ENCODE measurements at regions not wholly inside any gene's neighbourhood (a gene's known extent, or its start where the extent isn't known, plus 50 kb on each side); places are given as distances from the start of the nearest gene placed in this dataset.

DNA sequence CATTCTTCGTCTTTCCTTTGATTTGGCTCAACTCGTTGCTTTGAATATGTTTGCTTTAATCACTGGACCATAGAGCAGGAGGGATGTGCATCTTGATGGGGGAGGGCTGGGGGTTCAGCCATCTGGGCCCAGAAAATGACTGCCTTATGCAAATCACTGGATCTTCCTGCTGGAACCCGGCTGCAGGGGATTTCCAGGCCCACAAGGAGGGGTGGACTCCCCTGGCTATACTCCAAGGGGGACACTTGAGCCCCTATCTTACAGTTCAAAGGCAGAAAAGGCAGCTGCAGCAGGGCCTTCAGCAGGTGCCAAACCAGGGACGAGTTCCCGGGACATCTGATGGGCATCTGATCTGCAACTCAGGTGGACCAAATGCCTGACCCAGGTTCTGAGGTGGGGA is 122.5 kb downstream of the DICER1 start:
- DNase-seq = no peak

DNA sequence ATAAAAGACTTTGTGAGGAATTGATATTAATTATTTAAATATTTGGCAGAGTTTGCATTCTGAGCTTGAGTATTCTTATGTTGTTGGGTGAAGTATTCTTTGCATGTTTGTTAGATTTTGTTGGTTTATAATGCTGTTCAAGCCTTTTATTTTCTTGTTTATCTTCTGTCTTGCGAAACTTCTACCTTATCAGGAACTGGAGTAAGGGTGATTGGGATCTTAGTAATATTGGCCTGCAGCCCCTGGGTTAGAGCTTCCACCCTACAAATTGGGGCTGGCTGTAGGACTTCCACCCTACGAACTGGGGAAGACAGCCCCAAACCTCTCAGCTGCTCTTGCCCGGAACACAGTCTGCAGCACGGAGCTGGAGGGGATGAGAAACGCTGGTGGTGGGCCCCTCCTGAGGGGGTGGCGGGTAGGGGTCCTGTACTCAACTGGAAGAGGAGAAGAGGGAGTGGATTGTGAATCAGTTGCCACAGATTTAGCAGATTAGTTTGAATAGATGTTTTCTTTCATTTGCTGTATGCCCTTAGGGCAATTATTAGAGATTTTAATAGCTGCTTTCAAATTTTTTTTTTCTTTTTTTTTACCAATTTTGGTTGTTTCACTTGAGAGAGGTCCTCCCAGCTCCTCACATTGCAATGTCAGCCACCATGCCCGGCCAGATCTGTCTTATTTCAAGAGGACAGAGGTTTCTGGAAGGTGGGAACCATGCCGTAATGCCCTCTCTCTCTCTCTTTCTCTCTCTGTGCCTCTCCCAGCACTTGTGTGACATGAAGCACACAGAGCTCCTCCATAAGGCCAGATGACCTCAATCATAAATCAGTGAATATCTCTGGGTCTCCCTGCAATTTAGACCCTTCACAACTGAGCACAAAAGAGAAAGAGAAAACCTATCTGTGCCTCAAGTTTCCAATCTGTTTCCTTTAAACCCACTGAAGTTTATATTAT is 123.4 kb downstream of the DICER1 start:
- DNase-seq = no peak

DNA sequence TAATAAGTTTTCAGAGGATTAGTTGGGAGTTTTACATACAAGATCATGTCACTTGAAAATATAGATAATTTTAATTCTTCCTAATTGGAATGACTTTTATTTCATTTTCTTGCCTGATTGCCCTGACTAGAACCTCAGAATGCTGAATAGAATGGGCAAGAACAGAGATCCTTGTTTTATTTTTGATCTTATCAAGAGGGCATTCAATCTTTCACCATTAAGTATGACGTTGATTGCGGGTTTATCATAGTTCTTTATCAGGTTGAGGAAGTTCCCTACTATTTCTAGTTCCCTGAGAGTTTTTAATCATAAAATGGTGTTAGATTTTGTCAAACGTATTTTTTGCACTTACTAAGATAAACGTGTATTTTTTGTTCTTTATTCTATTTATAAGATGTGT is 124.3 kb downstream of the DICER1 start:
- DNase-seq = no peak

DNA sequence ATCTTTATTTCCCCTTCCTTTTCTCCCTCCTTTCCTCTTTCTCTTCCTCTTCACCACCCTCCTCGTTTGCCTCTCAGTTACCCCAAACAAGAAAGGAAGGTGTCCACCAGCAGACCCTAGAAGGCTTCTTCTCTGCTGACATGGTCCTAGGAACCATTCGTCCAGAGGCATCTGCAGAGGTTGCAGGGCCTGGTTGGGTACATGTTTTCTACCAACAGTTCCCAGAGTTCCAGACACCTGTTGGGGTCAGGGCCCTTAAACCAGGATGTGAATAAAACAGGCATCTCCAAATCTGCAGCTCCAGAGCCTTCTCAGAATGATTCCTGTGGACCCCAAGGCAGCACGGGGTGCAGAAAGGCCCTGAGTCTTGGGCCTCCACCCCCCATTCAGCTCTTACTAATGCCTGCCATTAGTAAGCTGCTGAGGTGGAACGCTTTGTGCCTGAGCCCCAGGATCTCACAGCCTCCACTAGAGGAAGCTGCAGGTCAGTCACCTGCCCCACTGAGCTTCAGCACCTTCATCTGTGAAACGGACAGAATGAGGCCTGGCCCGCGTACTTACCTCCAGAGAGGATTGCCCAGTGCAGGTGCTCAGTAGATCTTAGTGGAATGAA is 130.4 kb downstream of the DICER1 start:
- DNase-seq = no peak

DNA sequence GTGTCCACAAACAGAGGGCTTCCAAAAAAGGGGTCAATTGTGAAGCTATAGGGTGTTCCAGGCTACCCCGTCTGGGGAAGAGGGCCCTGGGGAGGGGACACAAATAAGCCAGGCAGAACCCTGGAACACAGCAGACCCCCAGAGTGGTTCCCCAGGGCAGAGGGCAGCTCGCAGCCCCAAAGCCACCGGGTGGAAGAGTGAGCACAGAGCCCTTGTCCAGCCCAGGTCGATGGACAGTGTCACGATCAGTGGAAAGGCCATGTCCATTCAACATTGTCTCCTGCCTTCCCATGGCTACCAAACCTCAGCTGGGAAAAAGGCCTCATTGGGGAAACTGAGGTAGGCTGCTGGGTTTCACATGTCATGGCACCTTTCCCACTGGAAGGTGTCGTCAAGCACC is 131.4 kb downstream of the DICER1 start:
- no peak for DNase-seq

DNA sequence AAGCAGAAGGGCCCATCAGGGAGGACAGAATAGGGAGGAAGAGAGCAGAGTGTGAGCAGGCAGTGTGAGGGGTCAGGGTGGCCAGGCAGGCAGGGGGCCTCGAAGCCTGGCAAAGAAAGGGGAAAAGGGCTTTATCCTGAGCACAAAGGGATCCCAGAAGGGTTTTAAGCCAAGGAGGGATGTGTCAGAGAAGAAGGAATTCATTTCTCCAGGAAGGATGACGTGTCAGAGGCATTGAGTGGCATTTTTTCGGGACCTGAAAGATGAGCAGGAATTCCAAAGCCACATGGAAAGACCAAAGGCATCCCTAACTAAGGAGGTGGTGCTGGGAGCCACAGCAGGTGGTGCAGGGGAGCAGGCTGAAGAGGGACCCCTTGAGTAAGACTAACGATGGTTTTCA is 132.1 kb downstream of the DICER1 start:
- DNase-seq = no peak

DNA sequence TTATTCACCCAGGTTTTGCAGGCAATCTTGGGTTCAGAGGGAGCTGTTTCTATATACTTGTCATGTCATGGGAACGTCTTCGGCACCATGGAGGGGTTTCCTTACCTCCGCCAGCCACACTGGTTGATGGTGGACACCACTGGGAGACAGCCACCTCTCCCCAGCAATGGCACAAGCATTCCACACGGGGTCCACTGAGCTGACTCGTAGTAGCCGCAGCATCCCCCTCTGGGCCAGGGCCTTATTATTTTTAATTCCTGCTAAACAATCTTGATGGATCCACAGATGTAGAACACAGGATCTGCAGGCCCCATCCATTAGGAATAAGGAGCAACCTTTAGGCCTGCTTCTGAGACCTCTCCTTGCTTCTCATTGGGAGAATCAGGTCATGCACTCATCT is 132.9 kb downstream of the DICER1 start:
- no peak for DNase-seq

DNA sequence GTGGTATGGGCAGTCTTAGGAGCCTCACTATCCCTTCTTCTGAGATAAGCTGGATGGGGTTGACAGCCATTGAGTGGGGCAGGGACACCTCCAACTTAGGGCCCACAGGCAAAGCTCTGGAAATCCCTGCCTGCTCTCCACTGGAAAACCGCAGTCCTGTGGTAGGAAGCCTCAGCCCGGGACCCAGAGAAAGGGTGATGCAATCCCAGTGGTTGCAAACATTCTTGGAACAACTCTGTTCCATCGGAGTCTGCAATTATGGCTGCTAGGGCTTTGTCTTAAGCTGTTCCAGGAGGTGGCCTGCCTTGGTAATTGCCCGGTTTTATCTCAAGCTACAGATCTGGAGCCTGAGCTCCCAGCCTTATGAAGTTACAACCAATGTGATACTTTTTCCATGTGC is 133.4 kb downstream of the DICER1 start:
- DNase-seq = no peak

DNA sequence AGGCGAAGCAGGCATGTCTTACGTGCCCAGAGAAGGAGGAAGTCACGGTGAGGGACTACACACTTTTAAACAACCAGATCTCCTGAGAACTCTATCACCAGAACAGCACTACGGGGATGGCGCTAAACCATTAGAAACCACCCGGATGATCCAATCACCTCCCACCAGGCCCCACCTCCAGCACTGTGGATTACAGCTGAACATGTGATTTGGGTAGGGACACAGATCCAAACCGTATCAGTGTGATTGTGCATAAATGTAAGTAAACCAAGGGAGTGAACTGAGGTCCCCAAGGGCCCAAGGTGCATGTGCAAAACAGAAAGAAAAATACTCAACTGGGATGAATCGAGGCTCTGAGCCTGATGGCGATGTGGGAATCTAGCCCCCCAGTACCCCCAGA is 134.2 kb downstream of the DICER1 start:
- DNase-seq = no peak

DNA sequence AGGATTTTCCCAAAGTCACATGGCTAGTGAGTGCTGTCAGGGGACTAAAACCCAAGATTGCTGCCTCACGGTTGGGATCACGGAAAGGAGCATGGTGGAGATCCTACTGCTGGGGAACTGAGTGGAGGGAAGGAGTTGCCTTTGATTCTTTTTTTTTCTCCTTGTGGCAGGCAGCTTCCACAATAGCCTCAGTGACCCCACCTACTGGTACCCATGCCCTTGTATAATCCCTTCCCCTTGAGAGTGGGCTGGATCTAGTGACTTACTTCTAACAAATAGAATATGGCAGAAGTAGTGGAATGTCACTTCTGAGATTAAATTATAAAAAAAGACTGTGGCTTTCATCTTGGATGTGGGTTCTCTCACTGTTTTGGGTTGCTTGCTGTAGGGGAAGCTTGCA is 135.7 kb downstream of the DICER1 start:
- DNase-seq = no peak

DNA sequence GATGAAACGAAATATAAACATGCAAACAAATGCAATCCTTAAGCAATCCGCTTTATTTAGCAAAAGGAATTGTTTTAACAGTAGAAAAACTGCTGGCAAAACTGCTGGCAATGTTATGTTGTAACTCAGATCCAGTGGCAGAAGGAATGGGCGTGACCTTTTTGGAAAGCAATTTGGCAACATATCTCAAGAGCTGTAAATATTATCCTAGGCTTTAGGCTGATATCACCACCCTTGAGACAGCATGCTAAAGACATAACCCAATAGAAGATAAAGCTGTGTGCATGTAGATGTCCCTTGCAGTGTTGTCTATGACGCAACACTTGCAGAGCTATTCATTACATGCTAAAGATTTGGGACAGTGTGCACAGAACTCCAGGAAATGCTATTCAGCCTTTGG is 138.5 kb downstream of the DICER1 start:
- peak in 2 of 3 donors; percentile 22 to 63 for DNase-seq

DNA sequence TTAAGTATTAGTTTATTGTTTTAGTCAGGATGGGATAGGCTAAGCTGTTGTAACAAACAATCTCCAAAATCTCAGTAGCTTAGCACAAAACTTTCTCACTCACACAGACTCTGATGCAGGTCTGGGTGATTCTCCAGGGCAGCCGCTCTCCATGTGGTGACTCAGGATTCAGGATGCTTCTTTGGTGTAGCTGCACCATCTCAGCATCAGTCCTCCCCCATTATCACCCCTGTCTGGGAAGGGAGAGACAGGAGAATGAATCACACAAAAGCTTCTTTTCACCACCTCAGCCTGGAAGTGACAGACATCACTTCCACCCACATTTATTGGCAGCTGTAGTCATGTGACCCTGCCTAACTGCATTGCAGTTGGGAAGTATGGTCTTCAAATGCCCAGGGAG is 142.3 kb downstream of the DICER1 start:
- no peak for DNase-seq

DNA sequence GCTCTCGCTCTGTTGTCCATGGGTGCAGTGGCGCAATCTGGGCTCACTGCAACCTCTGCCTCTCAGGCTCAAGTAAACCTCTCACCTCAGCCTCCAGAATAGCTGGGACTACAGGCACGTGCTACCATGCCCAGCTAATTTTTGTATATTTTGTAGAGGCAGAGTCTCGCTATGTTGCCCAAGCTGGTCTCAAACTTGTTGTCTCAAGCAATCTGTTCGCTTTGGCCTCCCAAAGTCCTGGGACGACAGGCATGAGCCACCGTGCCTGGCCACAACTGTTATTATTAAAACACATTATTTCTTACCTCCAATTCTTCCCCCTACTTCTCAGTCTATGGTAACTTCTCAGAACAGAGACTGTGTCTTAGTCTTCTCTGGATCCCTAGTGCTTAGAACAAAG is 143.3 kb downstream of the DICER1 start:
- DNase-seq = no peak

DNA sequence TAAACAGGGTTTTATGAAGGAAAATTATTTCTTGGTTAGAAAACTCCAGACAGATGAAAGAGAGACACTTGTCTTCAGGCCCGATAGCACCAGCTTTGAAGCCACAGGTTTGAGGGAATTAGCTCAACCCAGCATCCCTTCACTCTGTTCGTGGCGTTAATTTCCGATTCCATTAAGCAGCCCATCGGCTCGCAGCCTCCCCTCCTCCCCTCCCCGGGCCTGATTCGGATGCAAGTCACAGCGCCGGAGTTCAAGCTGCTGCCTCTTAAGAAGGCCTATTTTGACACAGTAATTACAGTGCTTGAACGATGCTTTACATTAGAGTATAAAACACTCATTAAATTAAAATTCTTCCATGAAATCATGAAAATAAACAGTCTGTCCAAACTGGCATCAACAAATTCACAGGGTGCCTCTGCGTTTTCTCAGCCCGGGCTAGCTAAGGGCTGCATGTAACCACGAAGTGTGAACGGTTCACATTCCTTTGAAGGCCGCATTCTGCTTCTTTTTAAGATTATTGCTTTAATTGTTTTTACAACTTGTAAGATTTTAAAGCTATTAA is 145.8 kb downstream of the DICER1 start:
- DNase-seq = no peak

DNA sequence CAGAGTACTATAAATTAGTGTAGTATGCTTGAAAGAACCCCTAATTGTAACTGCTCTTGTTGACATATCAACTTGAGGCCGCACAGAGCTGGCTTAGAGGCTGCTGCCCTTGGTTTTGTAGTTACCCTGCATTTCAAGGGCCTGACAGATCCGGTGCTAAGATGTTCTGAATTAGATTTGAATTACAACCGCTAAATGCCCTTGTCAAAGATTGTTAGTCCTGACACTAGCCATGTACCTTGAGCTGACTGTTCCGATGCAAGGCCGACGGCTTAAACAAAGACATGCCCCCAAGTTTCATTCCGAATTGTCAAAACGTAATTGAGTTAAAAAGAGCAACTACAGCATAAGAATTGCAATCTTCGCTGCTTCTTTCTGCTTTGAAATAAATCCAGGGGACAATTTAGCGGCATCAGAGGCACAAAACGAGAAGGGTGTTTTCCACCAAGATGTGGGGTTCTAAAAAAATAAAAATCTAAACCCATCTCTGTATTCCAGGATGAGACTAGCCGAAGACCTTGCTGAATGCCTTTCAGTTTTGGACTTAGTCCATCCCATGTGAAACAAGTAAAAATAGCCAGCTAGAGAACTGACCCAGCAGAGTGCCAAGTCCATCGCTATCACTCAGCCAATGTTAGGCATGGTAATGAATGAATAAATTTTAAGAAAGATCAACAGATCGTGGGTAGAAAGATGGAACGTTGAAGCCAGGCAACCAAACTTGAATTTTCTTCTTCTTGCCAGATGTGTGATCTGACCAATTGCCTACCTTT is 148.7 kb downstream of the DICER1 start:
- no peak for DNase-seq

DNA sequence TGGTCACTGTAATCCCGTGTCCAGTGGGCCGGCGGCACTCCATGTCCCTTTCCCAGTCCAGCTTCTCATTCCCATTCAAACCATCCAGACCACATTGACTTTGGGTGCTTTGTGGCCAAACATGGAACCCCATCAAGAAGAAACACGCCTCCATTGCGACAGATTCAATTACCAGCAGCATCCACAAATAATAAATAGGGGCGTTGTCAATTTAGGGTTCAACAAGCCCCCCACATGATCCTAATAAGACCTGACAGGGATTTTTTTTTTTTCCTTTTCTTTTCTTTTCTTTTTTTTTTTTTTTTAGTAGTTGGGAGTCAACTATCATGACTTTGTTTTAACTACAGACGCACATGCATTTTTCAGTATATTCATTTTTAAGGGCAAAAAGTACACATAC is 149.4 kb downstream of the DICER1 start:
- DNase-seq = no peak

DNA sequence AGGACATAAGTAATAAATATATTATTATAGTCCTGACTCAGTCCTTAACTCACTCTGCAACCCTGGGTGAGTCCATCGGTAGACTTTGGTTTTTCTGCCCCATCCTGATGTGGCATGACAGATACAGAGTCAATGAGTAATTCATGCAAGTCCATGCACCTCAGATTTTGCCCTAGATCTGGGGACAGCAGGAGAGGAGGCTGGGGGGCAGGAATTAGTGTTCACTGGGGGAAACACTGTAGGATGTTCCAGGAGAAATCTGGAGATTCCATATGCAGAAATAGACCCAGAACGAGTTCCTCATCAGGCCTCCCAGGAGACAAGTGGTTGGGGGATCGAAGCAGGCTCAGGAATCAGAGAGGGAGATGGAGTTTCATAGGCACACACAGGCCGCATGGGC is 150.8 kb downstream of the DICER1 start:
- DNase-seq = no peak

DNA sequence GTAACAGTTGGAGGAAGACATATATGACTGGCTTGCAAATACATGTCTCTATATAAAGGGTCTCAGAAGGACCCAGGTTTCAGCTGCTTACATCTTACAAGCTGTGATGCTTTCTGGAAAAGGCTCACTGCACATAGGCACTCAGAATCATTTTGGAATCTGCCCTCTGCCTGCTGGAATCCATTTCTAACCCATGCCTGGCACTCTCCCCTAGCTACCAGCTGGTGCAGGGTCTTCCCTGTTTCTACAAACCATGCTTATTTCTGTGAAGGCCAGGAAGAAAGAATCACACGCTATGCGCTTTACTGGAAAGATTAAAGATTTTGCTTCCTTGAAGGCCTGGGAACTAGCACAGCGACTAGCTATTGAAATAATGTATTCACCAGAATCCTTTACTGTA is 151.3 kb downstream of the DICER1 start:
- DNase-seq = peak in 1 of 3 donors; percentile 25

DNA sequence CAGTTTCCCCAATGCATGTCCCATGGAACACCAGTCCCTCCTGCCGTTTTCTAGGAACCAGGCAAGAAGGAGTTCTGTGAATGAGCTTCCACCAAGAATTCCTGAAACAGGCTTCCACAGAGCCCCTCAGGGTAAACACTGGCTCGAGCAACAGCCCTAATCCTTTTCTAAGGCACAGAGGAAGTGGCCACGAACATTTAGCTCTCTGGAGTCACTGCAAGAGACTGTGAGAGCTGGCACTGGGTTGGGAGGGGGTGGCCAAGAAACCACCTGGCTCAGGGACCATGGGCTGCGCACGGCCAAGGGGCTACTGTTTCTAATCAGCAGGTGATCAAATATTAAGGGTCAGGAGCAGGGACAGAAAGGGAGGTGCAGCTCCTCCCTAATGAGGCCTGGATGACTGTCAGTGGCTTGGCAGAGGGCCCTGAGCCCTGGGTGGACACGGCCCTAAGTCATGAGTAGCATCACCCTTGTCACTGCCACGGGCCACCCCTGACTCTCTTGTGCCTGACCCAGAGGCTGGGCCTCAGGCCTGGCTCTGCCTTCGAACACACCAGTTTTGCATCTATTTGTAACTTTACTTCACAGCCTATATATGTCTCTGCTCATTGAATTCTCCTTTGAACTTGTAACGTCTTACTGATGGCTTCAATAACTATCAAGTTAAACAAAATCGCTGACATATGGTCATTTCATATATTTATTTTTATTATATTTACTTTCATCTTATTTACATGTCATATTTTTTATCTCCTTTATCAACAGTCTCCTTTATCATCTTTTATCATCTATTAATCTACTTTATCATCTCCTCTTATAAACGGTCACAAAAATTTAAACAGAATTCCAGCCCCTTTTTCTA is 154.0 kb downstream of the DICER1 start:
- DNase-seq = peak in 1 of 3 donors; percentile 33

DNA sequence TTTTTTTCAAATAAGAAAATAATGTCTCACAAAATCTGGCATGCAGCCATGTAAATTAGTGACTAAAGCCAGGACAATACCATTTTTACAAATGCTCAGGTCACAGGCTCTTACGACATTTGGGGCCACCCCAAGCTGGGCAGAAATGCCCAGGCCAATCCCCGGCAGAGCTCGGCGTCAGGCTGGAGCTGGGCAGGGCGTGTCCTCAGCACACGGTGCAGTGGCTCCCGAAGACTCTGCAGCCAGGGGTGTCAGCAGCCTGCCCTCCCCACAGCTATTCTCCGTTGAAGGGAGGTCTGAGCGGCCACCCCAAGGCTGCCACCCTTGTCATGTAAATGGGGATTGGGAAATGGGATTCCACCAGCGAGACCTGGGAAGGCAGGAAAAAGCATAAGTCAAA is 158.6 kb downstream of the DICER1 start:
- DNase-seq = peak in 1 of 3 donors; percentile 16

DNA sequence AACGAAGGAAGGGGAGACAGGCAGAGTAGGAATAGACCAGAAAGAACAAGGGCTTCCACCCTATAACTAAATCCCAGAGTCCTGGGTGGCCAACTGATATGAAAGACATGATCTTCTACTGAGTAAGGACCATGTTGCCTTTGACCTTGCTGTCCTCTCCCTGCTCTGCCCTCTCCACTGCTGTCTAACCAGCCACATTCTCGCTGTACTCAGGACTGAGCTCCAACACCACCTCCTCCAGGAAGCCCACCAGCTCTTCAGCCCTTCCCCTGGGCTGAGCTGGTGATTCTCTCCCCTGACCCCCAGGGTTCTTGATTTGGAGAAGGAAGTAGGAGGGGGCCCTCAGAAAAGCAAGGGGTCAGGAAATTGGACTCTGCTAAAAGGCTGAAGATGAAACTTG is 159.2 kb downstream of the DICER1 start:
- DNase-seq = no peak

Data from muscle of back (tissue), 3 donors.